GM12878 (cell line): ENCODE measurements at regions not wholly inside any gene's neighbourhood (a gene's known extent, or its start where the extent isn't known, plus 50 kb on each side); places are given as distances from the start of the nearest gene placed in this dataset.

ENCODE experiments used
- ATAC-seq: fragments of 200-7000 bp; cut with Tn5 transposase; 3 replicates; pipeline ENCODE4 v1.9.1; 2020; ENCODE audit warnings: mild to moderate bottlenecking, moderate library complexity
- BruUV-seq: library from RNA; stranded (reverse); fragments of 400-500 nt; replicated peaks from 2 replicates; lab custom pipeline; 2021; lab: Mats Ljungman, UMichigan
- CTCF ChIA-PET: fragments of 300-600 bp; sonication (Branson Sonifier 250); formaldehyde crosslinking; extraction: SDS; loops from one replicate; lab custom pipeline; 2021; ENCODE audit warnings: inconsistent platforms; lab: Yijun Ruan, JAX
- POLR2A ChIA-PET: fragments of 350-600 bp; formaldehyde crosslinking; extraction: SDS; loops from one replicate; lab custom pipeline; 2021; ENCODE audit warnings: inconsistent platforms; lab: Charles Lee
- RAD21 ChIA-PET: fragments of 300-600 bp; sonication (Branson Sonifier 250); formaldehyde crosslinking; loops from one replicate; lab custom pipeline; 2023; ENCODE audit warnings: antibody characterized with exemption; ENCODE audit not compliant: unreplicated experiment; lab: Charles Lee
- SMC1A ChIA-PET: fragments of 300-600 bp; sonication (Branson Sonifier 250); formaldehyde crosslinking; loops from one replicate; lab custom pipeline; 2023; ENCODE audit not compliant: unreplicated experiment, uncharacterized antibody; lab: Charles Lee
- DNase-seq: peaks from one replicate; pipeline ENCODE4 v3.0.0-alpha.2; 2011; ENCODE audit warnings: low read depth, low spot score
- FAIRE-seq: peaks from 3 replicates; lab custom pipeline; 2011; peaks lifted over from hg19 to GRCh38; lab: Jason Lieb, UNC
- H2AFZ ChIP-seq: 2 replicates; pipeline ENCODE4 v1.6.0; 2011; ENCODE audit warnings: low read depth, low read length, control low read depth; ENCODE audit not compliant: control insufficient read depth
- H3K27ac ChIP-seq: 2 replicates; pipeline ENCODE4 v1.5.1; 2011; ENCODE audit warnings: control low read depth; ENCODE audit not compliant: control insufficient read depth, insufficient read depth
- H3K27me3 ChIP-seq, 2 experiments: replicated peaks in 1 of 2; 2 replicates each; pipeline versions ENCODE4 v1.6.0 to v1.6.1; 2011; ENCODE audit warnings: low read length in 1 of 2; ENCODE audit not compliant: control insufficient read depth in 2 of 2, insufficient read depth in 2 of 2
- H3K36me3 ChIP-seq, 2 experiments: 2 replicates each; pipeline ENCODE4 v1.5.1; 2011; ENCODE audit warnings: low read length in 1 of 2; ENCODE audit not compliant: control insufficient read depth in 2 of 2, insufficient read depth in 2 of 2
- H3K4me1 ChIP-seq: 2 replicates; pipeline ENCODE4 v1.6.1; 2011; ENCODE audit warnings: mild to moderate bottlenecking, low read length, moderate library complexity, mixed read lengths; ENCODE audit not compliant: control insufficient read depth, insufficient read depth
- H3K4me2 ChIP-seq: 2 replicates; pipeline ENCODE4 v1.6.0; 2011; ENCODE audit warnings: control low read depth; ENCODE audit not compliant: control insufficient read depth, insufficient read depth
- H3K4me3 ChIP-seq: fragments of 200-600 bp; sonication (generic); 2 replicates; pipeline ENCODE4 v1.5.1; 2016
- H3K79me2 ChIP-seq: 2 replicates; pipeline ENCODE4 v1.6.0; 2011; ENCODE audit warnings: low read length; ENCODE audit not compliant: control insufficient read depth, insufficient read depth
- H3K9ac ChIP-seq: 2 replicates; pipeline ENCODE4 v1.8.0; 2011; ENCODE audit warnings: low read length, control low read depth, mixed read lengths; ENCODE audit not compliant: control insufficient read depth, insufficient read depth
- H3K9me3 ChIP-seq: replicated peaks from 3 replicates; pipeline ENCODE4 v1.5.1; 2011; ENCODE audit warnings: mild to moderate bottlenecking, low read length; ENCODE audit not compliant: control insufficient read depth, insufficient read depth
- H4K20me1 ChIP-seq: 2 replicates; pipeline ENCODE4 v1.6.0; 2011; ENCODE audit not compliant: control insufficient read depth, insufficient read depth
- CREM ChIP-seq: IDR thresholded peaks from 2 replicates; pipeline ENCODE4 v1.6.1; 2014; ENCODE audit warnings: antibody characterized with exemption, low read depth
- ETV6 ChIP-seq, 2 experiments: fragments of 450-650 bp in 1 of 2; IDR thresholded peaks in 1 of 2; conservative IDR thresholded peaks in 1 of 2; 2 replicates each; pipeline ENCODE4 v1.6.1; 2014; ENCODE audit warnings: antibody characterized with exemption in 1 of 2, borderline replicate concordance in 1 of 2, low read depth in 1 of 2, mild to moderate bottlenecking in 1 of 2, moderate library complexity in 1 of 2
- JUND ChIP-seq: IDR thresholded peaks from 2 replicates; pipeline ENCODE4 v1.6.1; 2012; ENCODE audit warnings: low read depth, mild to moderate bottlenecking, low read length, improper control_type of control experiment, moderate library complexity
- LARP7 ChIP-seq: fragments of 450-650 bp; IDR thresholded peaks from 2 replicates; pipeline ENCODE4 v1.6.1; 2017; ENCODE audit warnings: mild to moderate bottlenecking
- MAX ChIP-seq: IDR thresholded peaks from 2 replicates; pipeline ENCODE4 v1.6.1; 2012; ENCODE audit warnings: low read depth, low read length, improper control_type of control experiment
- MYB ChIP-seq: fragments of 150-350 bp; IDR thresholded peaks from 2 replicates; pipeline ENCODE4 v1.6.1; 2014; ENCODE audit warnings: mild to moderate bottlenecking, low read depth, low read length, borderline replicate concordance
- NKRF ChIP-seq: fragments of 450-650 bp; conservative IDR thresholded peaks from 2 replicates; pipeline ENCODE4 v1.6.1; 2017; ENCODE audit warnings: mild to moderate bottlenecking, moderate library complexity
- NR2C2 ChIP-seq: IDR thresholded peaks from 2 replicates; pipeline ENCODE4 v1.6.1; 2011; ENCODE audit warnings: borderline replicate concordance, low read depth; ENCODE audit not compliant: control insufficient read depth, insufficient read length
- PBX3 ChIP-seq: IDR thresholded peaks from 2 replicates; pipeline ENCODE4 v1.6.1; 2011; ENCODE audit warnings: mild to moderate bottlenecking, low read depth, low read length, moderate library complexity; ENCODE audit not compliant: insufficient replicate concordance
- POLR2A ChIP-seq: IDR thresholded peaks from 2 replicates; pipeline ENCODE4 v1.6.1; 2011; ENCODE audit warnings: low read depth, mild to moderate bottlenecking, low read length
- POU2F2 ChIP-seq: IDR thresholded peaks from 3 replicates; pipeline ENCODE4 v1.6.1; 2011; ENCODE audit warnings: low read depth, mild to moderate bottlenecking, low read length, borderline replicate concordance
- RAD51 ChIP-seq: fragments of 450-650 bp; IDR thresholded peaks from 2 replicates; pipeline ENCODE4 v1.6.1; 2016; ENCODE audit warnings: moderate library complexity, mild to moderate bottlenecking, inconsistent platforms
- RUNX3 ChIP-seq: IDR thresholded peaks from 2 replicates; pipeline ENCODE4 v1.6.1; 2012; ENCODE audit warnings: low read length, inconsistent platforms
- SIX5 ChIP-seq: IDR thresholded peaks from 2 replicates; pipeline ENCODE4 v1.6.1; 2011; ENCODE audit warnings: mild to moderate bottlenecking, low read depth, low read length, moderate library complexity; ENCODE audit not compliant: severe bottlenecking
- SRF ChIP-seq, 2 experiments: IDR thresholded peaks; 2 replicates each; pipeline ENCODE4 v1.6.1; 2011; ENCODE audit warnings: low read depth in 2 of 2, low read length in 2 of 2, mild to moderate bottlenecking in 1 of 2, moderate library complexity in 1 of 2
- TARDBP ChIP-seq: IDR thresholded peaks from 2 replicates; pipeline ENCODE4 v1.6.1; 2016; ENCODE audit warnings: borderline replicate concordance
- YBX1 ChIP-seq: fragments of 450-650 bp; IDR thresholded peaks from 2 replicates; pipeline ENCODE4 v1.6.1; 2016; ENCODE audit warnings: antibody characterized with exemption
- WGBS: methylation state at CpG from one replicate; pipeline ENCODE4 v1.1.6; 2016; ENCODE audit warnings: low lambda C conversion rate; ENCODE audit not compliant: insufficient replicate concordance, insufficient coverage; ENCODE audit errors: missing lambda C conversion rate; 5-methylcytosine and 5-hydroxymethylcytosine counted together
- in situ Hi-C: fragments of 300-500 bp; cut with MboI; formaldehyde crosslinking; loops from 9 replicates; pipeline ENCODE4 v1.14.3; 2018; ENCODE audit warnings: mixed read lengths
- intact Hi-C: fragments of 100-400 bp; cut with micrococcal nuclease; formaldehyde crosslinking; loops from one replicate; pipeline ENCODE4 v1.14.2; 2022; ENCODE audit not compliant: unreplicated experiment
- TF ChIP-seq, protein P1 (sequence below): fragments of 450-650 bp; IDR thresholded peaks from 2 replicates; pipeline ENCODE4 v1.6.1; 2017; ENCODE audit warnings: low read depth, mild to moderate bottlenecking, moderate library complexity
- TF ChIP-seq, protein P2 (sequence below): fragments of 450-650 bp; IDR thresholded peaks from 2 replicates; pipeline ENCODE4 v1.6.1; 2014; ENCODE audit warnings: mild to moderate bottlenecking

- no peaks in the 10 kb centered on the region for H3K79me2 ChIP-seq
- BruUV-seq, result no TSS peak
- in situ Hi-C loops (no loop called here), intact Hi-C loops (loop anchor here (5.0 kb wide), 1 partner anchor 48 kb away; no protein-coding TSS in a partner anchor)
- H2AFZ ChIP-seq, result no peak overlapping the region
- H3K27ac ChIP-seq, result no peak overlapping the region
- SMC1A ChIA-PET, result no interaction called here
- DNase-seq, result no peak
- H3K4me1 ChIP-seq, result no peaks in the 10 kb centered on the region
- no peak overlapping the region for H3K4me2 ChIP-seq
- H3K36me3 ChIP-seq, result no peaks in the 10 kb centered on the region
- H3K9me3 ChIP-seq, result no peaks in the 10 kb centered on the region; the same call in 2 of the 3 replicates
- POLR2A ChIA-PET, result no interaction called here
- no peaks in the 10 kb centered on the region for H4K20me1 ChIP-seq
- CTCF ChIA-PET, result no interaction called here
- H3K9ac ChIP-seq, result no peak overlapping the region
- no peak for ATAC-seq
- 5% methylated on average over 1 of the region's 1 CpG for WGBS
- H3K27me3 ChIP-seq, result no peaks in the 10 kb centered on the region
- H3K4me3 ChIP-seq, result no peak overlapping the region
- FAIRE-seq, result no peak
- RAD21 ChIA-PET, result no interaction called here
- TF ChIP-seq SRF (IDR thresholded peaks at IDR 0.05; ENCODE audit: low read depth in 2 of 2, low read length in 2 of 2) (no peak), POU2F2 (no peak), MYB (no peak), RAD51 (no peak), POLR2A (no peak), JUND (no peak), LARP7 (no peak), ETV6 (conservative IDR thresholded peaks at IDR 0.05 in 1 of 2, IDR thresholded peaks at IDR 0.05 in 1 of 2; ENCODE audit: borderline replicate concordance in 1 of 2, low read depth in 1 of 2) (no peak), CREM (no peak), PBX3 (no peak), RUNX3 (no peak), NR2C2 (no peak), TARDBP (no peak), NKRF (no peak), SIX5 (no peak), MAX (no peak), YBX1 (no peak)
- TF ChIP-seq, protein P1, sequence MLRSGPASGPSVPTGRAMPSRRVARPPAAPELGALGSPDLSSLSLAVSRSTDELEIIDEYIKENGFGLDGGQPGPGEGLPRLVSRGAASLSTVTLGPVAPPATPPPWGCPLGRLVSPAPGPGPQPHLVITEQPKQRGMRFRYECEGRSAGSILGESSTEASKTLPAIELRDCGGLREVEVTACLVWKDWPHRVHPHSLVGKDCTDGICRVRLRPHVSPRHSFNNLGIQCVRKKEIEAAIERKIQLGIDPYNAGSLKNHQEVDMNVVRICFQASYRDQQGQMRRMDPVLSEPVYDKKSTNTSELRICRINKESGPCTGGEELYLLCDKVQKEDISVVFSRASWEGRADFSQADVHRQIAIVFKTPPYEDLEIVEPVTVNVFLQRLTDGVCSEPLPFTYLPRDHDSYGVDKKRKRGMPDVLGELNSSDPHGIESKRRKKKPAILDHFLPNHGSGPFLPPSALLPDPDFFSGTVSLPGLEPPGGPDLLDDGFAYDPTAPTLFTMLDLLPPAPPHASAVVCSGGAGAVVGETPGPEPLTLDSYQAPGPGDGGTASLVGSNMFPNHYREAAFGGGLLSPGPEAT, result no peak
- TF ChIP-seq, protein P2, sequence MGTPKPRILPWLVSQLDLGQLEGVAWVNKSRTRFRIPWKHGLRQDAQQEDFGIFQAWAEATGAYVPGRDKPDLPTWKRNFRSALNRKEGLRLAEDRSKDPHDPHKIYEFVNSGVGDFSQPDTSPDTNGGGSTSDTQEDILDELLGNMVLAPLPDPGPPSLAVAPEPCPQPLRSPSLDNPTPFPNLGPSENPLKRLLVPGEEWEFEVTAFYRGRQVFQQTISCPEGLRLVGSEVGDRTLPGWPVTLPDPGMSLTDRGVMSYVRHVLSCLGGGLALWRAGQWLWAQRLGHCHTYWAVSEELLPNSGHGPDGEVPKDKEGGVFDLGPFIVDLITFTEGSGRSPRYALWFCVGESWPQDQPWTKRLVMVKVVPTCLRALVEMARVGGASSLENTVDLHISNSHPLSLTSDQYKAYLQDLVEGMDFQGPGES, result no peak
These were observed 273.5 kb upstream of the NPY start for GRCh38 chr7:24010495-24010894.
